ENCODE measurements at regions not wholly inside any gene's neighbourhood (a gene's known extent, or its start where the extent isn't known, plus 50 kb on each side); places are given as distances from the start of the nearest gene placed in this dataset.

- intact Hi-C loops (cut with micrococcal nuclease; ENCODE audit: unreplicated experiment), result no loop called here
- Histone ChIP-seq H3K27me3 (ENCODE audit: insufficient read depth, low read depth) (no peaks in the 10 kb centered on the region), H3K27ac (no peak overlapping the region), H2AFZ (no peak overlapping the region), H4K20me1 (ENCODE audit: insufficient read depth) (no peaks in the 10 kb centered on the region), H3K4me1 (replicated peaks; ENCODE audit: insufficient read depth) (no peaks in the 10 kb centered on the region), H3F3A (ENCODE audit: insufficient read depth, low read depth) (no peaks in the 10 kb centered on the region), H3K4me2 (no peak overlapping the region), H3K36me3 (ENCODE audit: low read depth) (no peaks in the 10 kb centered on the region), H3K9me2 (ENCODE audit: insufficient read depth) (no peaks in the 10 kb centered on the region; the same call in 1 of the 2 replicates), H3K79me2 (ENCODE audit: low read depth) (no peaks in the 10 kb centered on the region), H3K9me3 (ENCODE audit: insufficient read depth, low read depth) (no peaks in the 10 kb centered on the region), H3K4me3 (no peak overlapping the region)
- BruUV-seq (replicated peaks), result no TSS peak
- TF ChIP-seq CTCF (conservative IDR thresholded peaks at IDR 0.05) (no peak), EZH2 (IDR thresholded peaks at IDR 0.05; ENCODE audit: low read depth) (no peak)
- ChIA-PET CTCF (no interaction called here), POLR2A (ENCODE audit: unreplicated experiment) (no interaction called here)
- no peak for DNase-seq
Measured at GRCh38 chr10:83283151-83283550, 856.2 kb upstream of the GHITM start.

- no peaks in the 10 kb centered on the region for H3K4me1 ChIP-seq (replicated peaks; ENCODE audit: insufficient read depth)
- BruUV-seq (replicated peaks), result no TSS peak
- H2AFZ ChIP-seq, result no peak overlapping the region
- no peak overlapping the region for H3K27ac ChIP-seq
- POLR2A ChIA-PET (ENCODE audit: unreplicated experiment), result no interaction called here
- TF ChIP-seq EZH2 (IDR thresholded peaks at IDR 0.05; ENCODE audit: low read depth), result no peak
- TF ChIP-seq CTCF (conservative IDR thresholded peaks at IDR 0.05), result no peak
- no peaks in the 10 kb centered on the region for H3F3A ChIP-seq (ENCODE audit: insufficient read depth, low read depth)
- no peaks in the 10 kb centered on the region for H4K20me1 ChIP-seq (ENCODE audit: insufficient read depth)
- H3K9me2 ChIP-seq (ENCODE audit: insufficient read depth), result no peaks in the 10 kb centered on the region
- no peak overlapping the region for H3K4me2 ChIP-seq
- intact Hi-C loops (cut with micrococcal nuclease; ENCODE audit: unreplicated experiment), result no loop called here
- no peak overlapping the region for H3K4me3 ChIP-seq
- CTCF ChIA-PET, result no interaction called here
- no peaks in the 10 kb centered on the region for H3K9me3 ChIP-seq (ENCODE audit: insufficient read depth, low read depth)
- no peaks in the 10 kb centered on the region for H3K36me3 ChIP-seq (ENCODE audit: low read depth)
- no peak for DNase-seq
- H3K79me2 ChIP-seq (ENCODE audit: low read depth), result no peaks in the 10 kb centered on the region
- no peaks in the 10 kb centered on the region for H3K27me3 ChIP-seq (ENCODE audit: insufficient read depth, low read depth)
Measured at GRCh38 chr10:83287374-83287773, 851.9 kb upstream of the GHITM start.

GRCh38 chr10:83289373-83289772 lies 849.9 kb upstream of the GHITM start:
- ChIA-PET CTCF (no interaction called here), POLR2A (ENCODE audit: unreplicated experiment) (no interaction called here)
- no peak for DNase-seq
- BruUV-seq (replicated peaks), result no TSS peak
- intact Hi-C loops (cut with micrococcal nuclease; ENCODE audit: unreplicated experiment), result no loop called here
- Histone ChIP-seq H3K4me2 (no peak overlapping the region), H3K79me2 (ENCODE audit: low read depth) (no peaks in the 10 kb centered on the region), H3K36me3 (ENCODE audit: low read depth) (no peaks in the 10 kb centered on the region), H3F3A (ENCODE audit: insufficient read depth, low read depth) (no peaks in the 10 kb centered on the region), H3K27me3 (ENCODE audit: insufficient read depth, low read depth) (no peaks in the 10 kb centered on the region), H4K20me1 (ENCODE audit: insufficient read depth) (no peaks in the 10 kb centered on the region), H3K4me1 (replicated peaks; ENCODE audit: insufficient read depth) (no peaks in the 10 kb centered on the region), H2AFZ (no peak overlapping the region), H3K4me3 (no peak overlapping the region), H3K9me2 (ENCODE audit: insufficient read depth) (no peaks in the 10 kb centered on the region), H3K27ac (no peak overlapping the region), H3K9me3 (ENCODE audit: insufficient read depth, low read depth) (no peaks in the 10 kb centered on the region)
- no peak for TF ChIP-seq EZH2 (IDR thresholded peaks at IDR 0.05; ENCODE audit: low read depth)
- TF ChIP-seq CTCF (conservative IDR thresholded peaks at IDR 0.05), result no peak
